K562 (cell line): ENCODE measurements at regions not wholly inside any gene's neighbourhood (a gene's known extent, or its start where the extent isn't known, plus 50 kb on each side); places are given as distances from the start of the nearest gene placed in this dataset.

Source experiments
- C11orf30 ChIP-seq: fragments of 450-650 bp; IDR thresholded peaks from 2 replicates; pipeline ENCODE4 v1.6.1; 2016; ENCODE audit warnings: low read depth, mild to moderate bottlenecking
- EHMT2 ChIP-seq: fragments of 450-650 bp; IDR thresholded peaks from 2 replicates; pipeline ENCODE4 v1.6.1; 2018; ENCODE audit warnings: antibody characterized with exemption
- FOXJ3 ChIP-seq: sonication (generic); formaldehyde crosslinking; IDR thresholded peaks from 2 replicates; pipeline ENCODE4 v1.4.0; 2020; ENCODE audit warnings: mild to moderate bottlenecking, missing genetic modification reagents
- FOXM1 ChIP-seq, 2 experiments: fragments of 450-650 bp in 1 of 2; sonication (generic) in 1 of 2; formaldehyde crosslinking in 1 of 2; IDR thresholded peaks; 2 replicates each; pipeline versions ENCODE4 v1.6.1 to v1.9.0; 2017 to 2022; ENCODE audit warnings: low read depth in 2 of 2, mild to moderate bottlenecking in 2 of 2, missing genetic modification reagents in 1 of 2, moderate library complexity in 1 of 2
- GATA2 ChIP-seq: sonication (generic); formaldehyde crosslinking; IDR thresholded peaks from 2 replicates; pipeline ENCODE4 v1.4.0; 2020; ENCODE audit warnings: mild to moderate bottlenecking, missing genetic modification reagents
- HDAC6 ChIP-seq: IDR thresholded peaks from 2 replicates; pipeline ENCODE4 v1.6.1; 2012; ENCODE audit warnings: low read depth, mild to moderate bottlenecking, control low read depth, inconsistent platforms, low read length, moderate library complexity
- JUNB ChIP-seq: fragments of 450-650 bp; formaldehyde crosslinking; conservative IDR thresholded peaks from 2 replicates; pipeline ENCODE4 v1.4.0; 2020; ENCODE audit warnings: mild to moderate bottlenecking
- KLF13 ChIP-seq: fragments of 450-650 bp; IDR thresholded peaks from 2 replicates; pipeline ENCODE4 v1.6.1; 2016; ENCODE audit warnings: missing genetic modification characterization, low read depth, mild to moderate bottlenecking, missing compliant biosample characterization, moderate library complexity, borderline replicate concordance
- NFXL1 ChIP-seq: fragments of 450-650 bp; formaldehyde crosslinking; IDR thresholded peaks from 2 replicates; pipeline ENCODE4 v1.4.0; 2021; ENCODE audit warnings: mild to moderate bottlenecking
- SETDB1 ChIP-seq: IDR thresholded peaks from one replicate; pipeline ENCODE4 v1.6.1; 2012; ENCODE audit warnings: low read length, control low read depth, inconsistent platforms
- ZNF239 ChIP-seq: fragments of 250-450 bp; sonication (Bioruptor Pico); IDR thresholded peaks from 2 replicates; pipeline ENCODE4 v1.4.0; 2020; ENCODE audit warnings: mild to moderate bottlenecking
- ZNF830 ChIP-seq: fragments of 250-450 bp; sonication (Bioruptor Pico); IDR thresholded peaks from 2 replicates; pipeline ENCODE4 v1.5.0; 2021; ENCODE audit warnings: mild to moderate bottlenecking
- TF ChIP-seq, protein P1 (sequence below): fragments of 250-450 bp; sonication (Bioruptor Pico); IDR thresholded peaks from 2 replicates; pipeline ENCODE4 v1.8.0; 2021; ENCODE audit warnings: borderline replicate concordance, mild to moderate bottlenecking, moderate library complexity; ENCODE audit not compliant: poor library complexity, severe bottlenecking
- TF ChIP-seq, protein P2 (sequence below): fragments of 450-650 bp; IDR thresholded peaks from 2 replicates; pipeline ENCODE4 v1.6.1; 2016
- TF ChIP-seq, protein P3 (sequence below): fragments of 250-450 bp; sonication (Bioruptor Pico); IDR thresholded peaks from 2 replicates; pipeline ENCODE4 v1.8.0; 2022; ENCODE audit warnings: inconsistent platforms, mild to moderate bottlenecking, moderate library complexity, borderline replicate concordance
- TF ChIP-seq, protein P4 (sequence below): fragments of 250-450 bp; sonication (Bioruptor Pico); IDR thresholded peaks from 2 replicates; pipeline ENCODE4 v1.8.0; 2021; ENCODE audit warnings: mild to moderate bottlenecking, moderate library complexity

DNA sequence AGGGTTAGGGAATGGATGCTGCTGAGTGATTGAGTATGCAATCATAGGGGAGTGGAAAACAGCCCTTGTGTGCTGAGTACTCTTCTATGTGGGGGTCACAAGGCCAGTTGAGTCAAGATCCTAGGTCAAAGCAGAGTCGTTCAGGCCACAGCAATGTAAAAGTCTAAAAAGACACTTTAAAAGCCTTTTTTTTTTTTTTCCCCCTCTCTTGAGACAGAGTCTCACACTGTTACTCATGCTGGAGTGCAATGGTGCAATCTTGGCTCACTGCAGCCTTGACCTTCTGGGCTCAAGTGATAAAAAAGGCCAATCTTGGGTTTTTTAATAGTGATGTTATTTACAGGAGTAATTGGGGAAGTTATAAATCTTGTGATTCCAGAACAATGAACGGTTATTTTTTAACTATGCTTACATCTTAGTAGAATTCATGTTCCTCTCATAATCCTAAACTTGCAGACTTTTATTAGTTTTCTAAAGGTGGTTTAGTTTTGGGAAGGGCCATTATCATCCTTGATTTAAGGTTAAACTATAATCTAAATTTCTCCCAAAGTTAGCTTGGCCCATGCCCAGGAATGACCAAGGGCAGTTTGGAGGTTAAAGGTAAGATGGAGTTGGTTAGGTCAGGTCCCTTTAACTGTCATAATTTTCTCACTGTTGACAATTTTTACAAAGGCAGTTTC is 82.2 kb upstream of the BMP2K start (continued):
- TF ChIP-seq, protein P1, sequence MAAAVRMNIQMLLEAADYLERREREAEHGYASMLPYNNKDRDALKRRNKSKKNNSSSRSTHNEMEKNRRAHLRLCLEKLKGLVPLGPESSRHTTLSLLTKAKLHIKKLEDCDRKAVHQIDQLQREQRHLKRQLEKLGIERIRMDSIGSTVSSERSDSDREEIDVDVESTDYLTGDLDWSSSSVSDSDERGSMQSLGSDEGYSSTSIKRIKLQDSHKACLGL (CRISPR knock-in tag): peak; percentile 81
- TF ChIP-seq, protein P2, sequence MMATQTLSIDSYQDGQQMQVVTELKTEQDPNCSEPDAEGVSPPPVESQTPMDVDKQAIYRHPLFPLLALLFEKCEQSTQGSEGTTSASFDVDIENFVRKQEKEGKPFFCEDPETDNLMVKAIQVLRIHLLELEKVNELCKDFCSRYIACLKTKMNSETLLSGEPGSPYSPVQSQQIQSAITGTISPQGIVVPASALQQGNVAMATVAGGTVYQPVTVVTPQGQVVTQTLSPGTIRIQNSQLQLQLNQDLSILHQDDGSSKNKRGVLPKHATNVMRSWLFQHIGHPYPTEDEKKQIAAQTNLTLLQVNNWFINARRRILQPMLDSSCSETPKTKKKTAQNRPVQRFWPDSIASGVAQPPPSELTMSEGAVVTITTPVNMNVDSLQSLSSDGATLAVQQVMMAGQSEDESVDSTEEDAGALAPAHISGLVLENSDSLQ: peak; percentile 54; the same call in 1 of the 2 replicates
- TF ChIP-seq C11orf30 (no peak), HDAC6 (no peak), KLF13 (no peak), SETDB1 (no peak), FOXM1 (IDR thresholded peaks at IDR 0.05; ENCODE audit: low read depth) (peak; percentile 55), FOXM1 (CRISPR knock-in tag; IDR thresholded peaks at IDR 0.05; ENCODE audit: low read depth) (no peak), ZNF830 (CRISPR knock-in tag) (peak; percentile 95), EHMT2 (no peak), ZNF239 (peak; percentile 94), GATA2 (CRISPR knock-in tag) (peak; percentile 27; the same call in 1 of the 2 replicates), NFXL1 (peak; percentile 84), FOXJ3 (CRISPR knock-in tag) (no peak), JUNB (CRISPR knock-in tag) (peak; percentile 58; the same call in 1 of the 2 replicates)
- TF ChIP-seq, protein P3, sequence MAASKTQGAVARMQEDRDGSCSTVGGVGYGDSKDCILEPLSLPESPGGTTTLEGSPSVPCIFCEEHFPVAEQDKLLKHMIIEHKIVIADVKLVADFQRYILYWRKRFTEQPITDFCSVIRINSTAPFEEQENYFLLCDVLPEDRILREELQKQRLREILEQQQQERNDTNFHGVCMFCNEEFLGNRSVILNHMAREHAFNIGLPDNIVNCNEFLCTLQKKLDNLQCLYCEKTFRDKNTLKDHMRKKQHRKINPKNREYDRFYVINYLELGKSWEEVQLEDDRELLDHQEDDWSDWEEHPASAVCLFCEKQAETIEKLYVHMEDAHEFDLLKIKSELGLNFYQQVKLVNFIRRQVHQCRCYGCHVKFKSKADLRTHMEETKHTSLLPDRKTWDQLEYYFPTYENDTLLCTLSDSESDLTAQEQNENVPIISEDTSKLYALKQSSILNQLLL (CRISPR knock-in tag): no peak
- TF ChIP-seq, protein P4, sequence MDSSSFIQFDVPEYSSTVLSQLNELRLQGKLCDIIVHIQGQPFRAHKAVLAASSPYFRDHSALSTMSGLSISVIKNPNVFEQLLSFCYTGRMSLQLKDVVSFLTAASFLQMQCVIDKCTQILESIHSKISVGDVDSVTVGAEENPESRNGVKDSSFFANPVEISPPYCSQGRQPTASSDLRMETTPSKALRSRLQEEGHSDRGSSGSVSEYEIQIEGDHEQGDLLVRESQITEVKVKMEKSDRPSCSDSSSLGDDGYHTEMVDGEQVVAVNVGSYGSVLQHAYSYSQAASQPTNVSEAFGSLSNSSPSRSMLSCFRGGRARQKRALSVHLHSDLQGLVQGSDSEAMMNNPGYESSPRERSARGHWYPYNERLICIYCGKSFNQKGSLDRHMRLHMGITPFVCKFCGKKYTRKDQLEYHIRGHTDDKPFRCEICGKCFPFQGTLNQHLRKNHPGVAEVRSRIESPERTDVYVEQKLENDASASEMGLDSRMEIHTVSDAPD: peak; percentile 76
